GM12873 (cell line): ENCODE measurements at regions not wholly inside any gene's neighbourhood (a gene's known extent, or its start where the extent isn't known, plus 50 kb on each side); places are given as distances from the start of the nearest gene placed in this dataset.

Experiments
- CTCF ChIP-seq: IDR thresholded peaks from 2 replicates; pipeline ENCODE4 v1.5.1; 2012; ENCODE audit warnings: low read depth, mild to moderate bottlenecking, moderate library complexity, low read length, control low read depth; ENCODE audit not compliant: insufficient read depth; ENCODE audit errors: missing control alignments

DNA sequence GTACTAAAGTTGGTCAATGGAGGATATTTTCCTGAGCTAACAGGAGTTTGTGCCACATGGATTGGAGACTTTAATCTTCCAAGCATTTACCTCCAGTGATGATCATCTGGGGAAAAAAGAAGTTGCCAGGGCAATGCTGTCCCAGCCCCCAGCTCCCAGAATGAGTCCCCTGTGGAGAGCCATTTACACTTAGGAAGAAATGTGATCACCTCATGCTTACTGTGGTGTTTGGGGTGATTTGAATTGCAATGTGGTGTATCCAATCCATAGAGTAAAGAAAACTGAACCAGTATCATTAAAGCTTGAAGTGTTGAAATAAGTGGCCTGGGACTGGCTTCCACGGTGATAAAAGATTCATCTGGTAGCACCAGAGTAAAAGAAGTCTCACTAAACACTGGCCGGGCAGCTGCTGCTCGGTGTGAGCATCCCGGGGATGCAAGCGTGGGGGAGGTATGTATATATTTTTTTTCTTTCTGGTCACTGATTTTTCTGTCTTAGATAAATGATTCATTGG, 117.2 kb upstream of the NTM start:
- TF ChIP-seq CTCF: no peak

- no peak for TF ChIP-seq CTCF
These were observed 116.7 kb upstream of the NTM start for GRCh38 chr11:131253656-131254151.

DNA sequence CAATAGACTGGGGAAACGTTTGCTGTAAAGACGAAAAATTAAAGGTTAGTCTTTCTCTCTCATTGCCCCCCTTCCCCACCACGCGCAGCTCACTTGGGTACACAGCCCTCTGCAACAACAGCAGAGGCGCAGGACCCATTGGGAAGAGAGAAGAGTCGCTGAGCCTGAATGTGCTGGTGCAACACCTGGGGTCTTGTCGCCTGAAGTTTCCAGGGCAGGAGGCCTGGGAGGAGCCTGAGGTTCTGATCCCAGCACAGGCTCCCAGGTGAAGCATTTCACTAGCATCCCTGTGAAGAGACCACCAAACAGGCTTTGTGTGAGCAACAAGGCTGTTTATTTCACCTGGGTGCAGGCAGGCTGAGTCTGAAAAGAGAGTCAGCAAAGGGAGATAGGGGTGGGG, 116.2 kb upstream of the NTM start:
- no peak for TF ChIP-seq CTCF

- TF ChIP-seq CTCF: no peak
These were observed 96.2 kb upstream of the NTM start for GRCh38 chr11:131274233-131274632.

- TF ChIP-seq CTCF: no peak
These were observed 94.8 kb upstream of the NTM start for GRCh38 chr11:131275580-131275979.

GRCh38 chr11:131278472-131278871, 91.9 kb upstream of the NTM start:
- no peak for TF ChIP-seq CTCF

GRCh38 chr11:131279654-131280384, 90.6 kb upstream of the NTM start:
- TF ChIP-seq CTCF: no peak
